ENCODE measurements at regions not wholly inside any gene's neighbourhood (a gene's known extent, or its start where the extent isn't known, plus 50 kb on each side); places are given as distances from the start of the nearest gene placed in this dataset.

- TF ChIP-seq CTCF (IDR thresholded peaks at IDR 0.05 in 4 of 5, conservative IDR thresholded peaks at IDR 0.05 in 1 of 5) = no peak
- no peak for TF ChIP-seq POLR2A (IDR thresholded peaks at IDR 0.05)
Observed at GRCh38 chr11:29018631-29019030, 910.4 kb downstream of the METTL15 start.
